SKM-1 (cell line): ENCODE measurements at regions not wholly inside any gene's neighbourhood (a gene's known extent, or its start where the extent isn't known, plus 50 kb on each side); places are given as distances from the start of the nearest gene placed in this dataset.
"Not testable (repeated sequence)": the region's sequence is repeated elsewhere in the genome, so short reads cannot be mapped to it uniquely, and the experiment has no call there.

Source experiments
- DNase-seq: peaks from one replicate; lab custom pipeline; 2025; ENCODE audit not compliant: unreplicated experiment; lab: John Stamatoyannopoulos, UW

DNA sequence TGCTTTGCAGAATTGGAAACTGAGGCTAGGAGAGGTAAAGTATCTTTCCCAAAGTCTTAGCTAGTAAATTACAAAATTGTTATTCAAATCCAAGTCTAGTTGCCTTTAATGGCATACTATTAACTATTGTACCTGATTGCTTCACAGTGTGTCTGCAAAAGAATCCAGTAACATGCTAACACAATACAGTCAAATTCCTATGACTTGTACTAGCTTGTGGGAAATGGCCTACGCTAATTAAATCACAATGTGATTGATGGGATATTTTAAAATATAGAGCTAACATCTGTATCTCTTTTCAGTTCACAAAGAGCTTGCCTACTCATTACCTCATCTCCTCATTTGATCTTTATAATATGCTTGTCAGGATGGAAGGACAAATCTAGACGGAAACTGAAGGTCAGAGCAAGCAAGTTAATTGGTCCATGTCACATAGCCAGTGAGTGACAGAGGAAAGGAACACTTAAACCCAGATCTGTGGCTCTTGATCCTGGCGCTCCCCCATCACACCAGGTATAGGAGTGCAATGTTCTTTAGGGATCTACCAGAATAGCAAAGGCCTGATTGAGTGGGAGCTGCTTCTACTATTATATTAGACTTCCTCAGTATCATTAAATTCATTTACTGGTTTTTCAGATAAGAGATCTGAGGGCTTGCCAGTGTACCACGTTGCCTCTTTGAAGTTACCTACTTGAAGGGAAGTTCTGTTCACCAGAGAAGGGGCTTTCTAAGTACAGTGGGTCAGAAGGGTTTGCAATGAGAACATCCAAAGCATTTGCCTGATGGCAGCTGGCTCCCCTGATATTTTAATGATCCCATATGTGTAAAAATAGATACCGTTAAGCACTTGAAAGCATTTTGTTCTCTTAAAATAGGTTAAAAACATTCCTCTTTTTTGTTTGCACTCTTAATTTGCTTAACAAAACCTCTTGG, 213.6 kb upstream of the SESN3 start:
- no peak for DNase-seq

DNA sequence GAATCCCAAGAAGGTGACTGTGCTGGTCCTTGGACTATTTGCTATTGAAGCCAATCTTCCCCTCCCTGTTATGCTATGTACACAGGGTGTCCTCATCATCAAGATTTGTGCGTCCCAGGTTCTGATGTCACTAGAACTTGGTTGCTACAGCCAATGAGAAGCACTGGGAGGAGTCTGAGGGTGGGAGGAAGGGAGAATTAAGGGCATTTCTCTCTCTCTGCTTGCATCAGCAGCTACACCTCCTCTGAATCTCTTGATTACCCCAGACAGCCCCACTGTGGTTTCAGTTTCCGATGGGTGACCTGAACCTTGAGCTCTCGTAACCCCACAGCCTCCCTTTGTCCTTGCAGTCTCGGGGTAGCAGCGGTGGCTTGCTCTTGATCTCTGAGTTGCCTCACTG, 212.4 kb upstream of the SESN3 start:
- DNase-seq = no peak

- DNase-seq = no peak
Observed at GRCh38 chr11:95442531-95443050, 211.6 kb upstream of the SESN3 start.

DNA sequence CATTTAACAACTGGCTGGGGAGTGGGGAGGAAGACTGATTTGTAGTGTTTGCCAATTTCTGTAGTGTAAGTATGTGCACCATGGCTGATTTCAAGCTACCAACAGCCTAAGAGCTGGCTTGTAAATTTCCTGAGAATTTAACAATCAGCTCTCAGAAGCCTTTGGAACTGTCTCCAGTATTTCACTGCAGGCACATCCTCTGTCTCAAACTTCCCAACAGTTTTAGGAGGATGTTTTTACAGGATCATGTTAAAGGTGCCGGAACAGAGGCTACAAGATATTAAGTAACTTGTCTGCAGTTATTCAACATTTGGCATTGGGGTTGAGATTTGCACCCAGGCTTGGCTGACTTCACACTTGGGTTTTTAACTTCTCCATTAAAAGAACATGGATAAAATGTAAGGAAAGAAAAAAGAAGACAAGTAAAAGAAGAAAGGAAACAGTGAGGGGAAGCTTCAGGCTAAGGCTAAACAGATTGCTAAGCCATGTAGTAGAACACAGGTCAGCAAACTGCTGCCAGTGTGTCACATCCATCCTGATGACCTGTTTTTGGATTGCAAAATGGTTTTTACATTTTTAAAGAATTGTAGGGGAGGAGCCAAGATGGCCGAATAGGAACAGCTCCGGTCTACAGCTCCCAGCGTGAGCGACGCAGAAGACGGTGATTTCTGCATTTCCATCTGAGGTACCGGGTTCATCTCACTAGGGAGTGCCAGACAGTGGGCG, 204.8 kb upstream of the SESN3 start:
- DNase-seq = no peak

DNA sequence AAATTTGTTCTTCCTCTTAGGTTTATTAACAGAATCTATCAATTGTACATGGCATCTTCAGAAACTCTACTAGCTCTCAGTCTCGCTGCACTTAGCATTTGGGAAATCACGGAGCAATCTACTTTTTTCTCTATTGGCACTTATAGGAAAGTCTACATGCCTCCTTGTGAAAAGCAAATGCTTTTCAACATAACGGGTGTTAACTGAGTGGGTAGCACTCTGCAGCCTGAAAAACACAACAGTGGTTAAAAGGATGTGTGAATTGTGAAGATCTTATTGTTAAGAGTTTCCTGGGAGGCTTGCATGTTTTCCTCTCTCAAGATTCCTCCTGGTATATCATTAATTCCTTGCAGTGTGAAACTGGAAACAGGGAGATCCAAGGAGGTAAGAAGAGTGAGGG, 204.2 kb upstream of the SESN3 start:
- DNase-seq = no peak

GRCh38 chr11:95434489-95435057, 203.6 kb upstream of the SESN3 start:
- no peak for DNase-seq

GRCh38 chr11:95434009-95434408, 203.0 kb upstream of the SESN3 start:
- no peak for DNase-seq

GRCh38 chr11:95432714-95433503, 201.9 kb upstream of the SESN3 start:
- no peak for DNase-seq

- DNase-seq = no peak
Observed at GRCh38 chr11:95429376-95429907, 198.4 kb upstream of the SESN3 start.

GRCh38 chr11:95426823-95427462, 195.9 kb upstream of the SESN3 start:
- DNase-seq = no peak

- no peak for DNase-seq
Observed at GRCh38 chr11:95419915-95420314, 188.9 kb upstream of the SESN3 start.

- DNase-seq = no peak
Observed at GRCh38 chr11:95418916-95419315, 187.9 kb upstream of the SESN3 start.

GRCh38 chr11:95417832-95418231, 186.8 kb upstream of the SESN3 start:
- no peak for DNase-seq

GRCh38 chr11:95415837-95416304, 184.9 kb upstream of the SESN3 start:
- no peak for DNase-seq

DNA sequence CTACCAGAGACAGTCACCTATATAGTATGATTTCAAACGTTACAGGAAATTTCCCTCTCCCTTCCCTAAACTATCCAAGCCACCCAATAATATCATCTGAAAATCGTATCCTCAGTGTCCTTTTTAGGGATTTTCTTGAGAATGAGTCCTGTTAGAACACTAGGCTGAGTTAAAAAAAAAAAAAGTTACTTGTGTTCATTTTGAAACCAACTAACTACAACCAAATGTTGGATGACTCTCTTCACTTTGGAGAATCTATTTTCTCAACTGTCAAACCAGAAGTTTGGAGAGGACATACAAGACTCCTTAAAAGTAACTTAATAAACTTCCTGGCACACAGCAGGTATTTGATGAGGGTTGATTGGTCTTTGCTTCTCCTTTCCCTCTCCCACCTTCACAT, 183.2 kb upstream of the SESN3 start:
- no peak for DNase-seq

DNA sequence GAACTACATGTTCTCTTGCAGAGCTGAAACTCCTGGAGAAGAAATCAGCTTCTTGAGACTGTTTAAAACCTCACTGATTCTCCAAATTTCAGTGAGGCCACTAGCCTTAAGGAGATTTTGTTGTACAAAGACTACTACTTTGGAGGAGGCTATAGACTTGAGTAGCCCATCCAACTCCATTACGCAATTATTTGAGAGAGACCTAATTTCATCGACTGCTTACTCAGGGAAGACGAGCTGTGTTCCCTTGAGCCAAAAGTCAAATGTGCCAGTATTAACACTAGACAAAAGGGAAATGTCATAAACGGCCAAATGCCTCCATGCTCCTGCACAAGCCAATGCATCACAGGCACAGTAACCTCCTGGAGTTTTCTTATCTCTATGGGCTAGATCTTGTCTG, 182.8 kb upstream of the SESN3 start:
- DNase-seq = no peak

GRCh38 chr11:95413021-95413420, 182.0 kb upstream of the SESN3 start:
- no peak for DNase-seq

DNA sequence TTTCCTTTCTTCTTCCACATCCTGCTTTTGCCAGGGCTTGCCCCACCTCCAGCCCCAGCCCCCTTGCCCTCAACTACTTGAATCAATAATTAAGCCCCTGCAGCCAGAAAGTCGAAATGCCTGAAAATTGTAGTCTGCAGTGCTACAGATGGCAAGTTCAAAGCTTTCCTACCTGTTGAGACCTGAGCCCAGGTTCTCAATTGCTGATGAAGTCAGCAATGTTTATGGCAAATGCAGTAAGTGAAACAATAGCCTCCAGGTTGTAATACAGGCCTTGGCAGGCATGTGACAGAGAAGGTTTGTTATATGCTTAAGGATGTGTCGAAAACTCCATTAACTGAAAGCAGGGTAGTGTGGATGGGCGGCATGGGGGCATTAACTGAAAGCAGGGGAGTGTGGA, 181.1 kb upstream of the SESN3 start:
- DNase-seq = no peak

- not testable (repeated sequence) for DNase-seq
Observed at GRCh38 chr11:95410707-95411106, 179.7 kb upstream of the SESN3 start.

GRCh38 chr11:95406271-95406670, 175.3 kb upstream of the SESN3 start:
- no peak for DNase-seq
